Calu3 (cell line): ENCODE measurements at regions not wholly inside any gene's neighbourhood (a gene's known extent, or its start where the extent isn't known, plus 50 kb on each side); places are given as distances from the start of the nearest gene placed in this dataset.

ENCODE experiments used
- BruUV-seq: library from RNA; stranded (reverse); fragments of 400-500 nt; replicated peaks from 2 replicates; lab custom pipeline; 2021; lab: Mats Ljungman, UMichigan
- CTCF ChIA-PET: fragments of 300-600 bp; sonication (Branson Sonifier 250); formaldehyde crosslinking; loops from one replicate; lab custom pipeline; 2022; ENCODE audit warnings: antibody characterized with exemption; lab: Charles Lee
- DNase-seq: peaks from one replicate; pipeline ENCODE4 v3.0.0; 2022
- H3K27ac Mint-ChIP-seq: one replicate; pipeline ENCODE4 v1.8.0; 2022; ENCODE audit warnings: mixed read lengths; ENCODE audit not compliant: unreplicated experiment
- H3K27me3 Mint-ChIP-seq: one replicate; pipeline ENCODE4 v1.8.0; 2022; ENCODE audit warnings: mixed read lengths; ENCODE audit not compliant: unreplicated experiment
- H3K36me3 Mint-ChIP-seq: one replicate; pipeline ENCODE4 v1.8.0; 2022; ENCODE audit warnings: mild to moderate bottlenecking, moderate library complexity, mixed read lengths; ENCODE audit not compliant: insufficient read depth, unreplicated experiment
- H3K4me1 Mint-ChIP-seq: one replicate; pipeline ENCODE4 v1.8.0; 2022; ENCODE audit warnings: mild to moderate bottlenecking, low read depth, mixed read lengths; ENCODE audit not compliant: unreplicated experiment
- H3K4me3 Mint-ChIP-seq: one replicate; pipeline ENCODE4 v1.8.0; 2022; ENCODE audit warnings: mild to moderate bottlenecking, low read depth, moderate library complexity, mixed read lengths; ENCODE audit not compliant: unreplicated experiment
- H3K9me3 Mint-ChIP-seq: one replicate; pipeline ENCODE4 v1.8.0; 2022; ENCODE audit warnings: low read depth, mixed read lengths; ENCODE audit not compliant: unreplicated experiment
- CTCF ChIP-seq: fragments of 200-600 bp; IDR thresholded peaks from one replicate; pipeline ENCODE4 v1.8.0; 2022; ENCODE audit warnings: antibody characterized with exemption; ENCODE audit not compliant: unreplicated experiment
- intact Hi-C: fragments of 100-400 bp; cut with micrococcal nuclease; formaldehyde crosslinking; loops from one replicate; pipeline ENCODE4 v1.10.0; 2022; ENCODE audit not compliant: unreplicated experiment

GRCh38 chr17:409848-410542 lies 57.4 kb upstream of the RPH3AL start:
- BruUV-seq: no TSS peak
- H3K27ac Mint-ChIP-seq: peak overlapping the region; percentile 88
- H3K36me3 Mint-ChIP-seq: peaks cover 26% of the 10 kb centered on the region
- CTCF ChIA-PET: interaction anchor here (1.5 kb wide), 1 partner anchor 290 kb away, joined by 5 read pairs; no protein-coding TSS in a partner anchor
- peak; percentile 93 for DNase-seq
- H3K9me3 Mint-ChIP-seq: no peaks in the 10 kb centered on the region
- H3K4me1 Mint-ChIP-seq: peaks cover 8% of the 10 kb centered on the region
- H3K4me3 Mint-ChIP-seq: peak overlapping the region; percentile 85
- TF ChIP-seq CTCF: no peak
- H3K27me3 Mint-ChIP-seq: no peaks in the 10 kb centered on the region
- intact Hi-C loops: no loop called here

DNA sequence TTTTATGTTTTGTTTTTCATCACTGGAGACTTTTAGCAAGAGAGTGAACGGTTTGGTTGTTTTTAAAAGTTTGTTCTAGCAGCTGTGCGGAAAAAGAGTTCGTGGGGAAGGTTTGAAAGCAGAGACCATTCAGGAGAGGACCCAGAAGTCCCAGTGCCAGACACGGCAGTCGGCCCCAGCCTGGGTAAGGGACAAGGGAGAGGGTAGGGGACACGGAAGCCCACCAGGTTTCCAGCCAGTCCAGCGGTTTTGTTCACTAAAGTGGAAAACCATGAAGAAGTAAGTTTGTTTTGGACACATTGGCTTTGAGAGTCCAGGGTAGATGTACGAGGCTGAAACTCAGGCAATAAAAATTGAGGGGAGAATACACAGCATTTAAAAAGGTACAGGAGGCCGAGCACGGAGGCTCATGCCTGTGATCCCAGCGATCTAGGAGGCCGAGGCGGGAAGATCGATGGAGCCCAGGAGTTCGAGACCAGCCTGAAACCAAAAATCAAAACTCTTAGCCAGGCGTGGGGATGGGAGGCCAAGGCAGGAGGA lies 56.8 kb upstream of the RPH3AL start:
- DNase-seq: no peak
- Mint-ChIP-seq H3K27me3 (no peaks in the 10 kb centered on the region), H3K4me3 (peak overlapping the region; percentile 85), H3K36me3 (peaks cover 26% of the 10 kb centered on the region), H3K9me3 (no peaks in the 10 kb centered on the region), H3K27ac (peak overlapping the region; percentile 88), H3K4me1 (peaks cover 8% of the 10 kb centered on the region)
- intact Hi-C loops: no loop called here
- TF ChIP-seq CTCF: no peak
- BruUV-seq: TSS peak; percentile 66
- CTCF ChIA-PET: no interaction called here

DNA sequence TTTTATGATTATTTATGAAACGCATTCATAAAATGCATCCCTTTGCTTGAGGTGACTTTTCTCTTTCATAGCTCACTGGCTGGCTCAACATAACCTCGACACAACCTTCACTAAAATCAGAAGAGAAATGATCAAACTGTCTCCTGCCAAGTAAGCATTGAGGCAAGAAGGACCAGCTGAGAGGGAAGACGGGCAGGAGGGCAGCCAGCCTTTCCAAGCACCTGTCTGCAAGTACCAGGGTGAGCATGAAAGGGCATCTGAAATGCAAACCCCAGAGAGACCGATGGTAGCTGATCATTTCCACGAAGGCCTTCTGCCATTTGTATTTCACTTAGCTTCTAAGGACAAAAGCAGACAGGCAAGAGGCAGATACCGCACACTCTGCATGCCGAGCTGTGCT lies 52.1 kb upstream of the RPH3AL start:
- no peak for TF ChIP-seq CTCF
- CTCF ChIA-PET: no interaction called here
- no TSS peak for BruUV-seq

More for the DNA sequence above, 52.1 kb upstream of the RPH3AL start:
- no peak for DNase-seq
- Mint-ChIP-seq H3K27ac (no peak overlapping the region), H3K9me3 (no peaks in the 10 kb centered on the region), H3K4me1 (peaks cover 7% of the 10 kb centered on the region), H3K36me3 (peaks cover 9% of the 10 kb centered on the region), H3K4me3 (no peak overlapping the region), H3K27me3 (no peaks in the 10 kb centered on the region)
- intact Hi-C loops: no loop called here
